Effector CD4-positive, alpha-beta T cell (primary cell): ENCODE measurements at regions not wholly inside any gene's neighbourhood (a gene's known extent, or its start where the extent isn't known, plus 50 kb on each side); places are given as distances from the start of the nearest gene placed in this dataset.

Source experiments
- DNase-seq: peaks from one replicate; pipeline ENCODE4 v3.0.0-alpha.2; 2020

DNA sequence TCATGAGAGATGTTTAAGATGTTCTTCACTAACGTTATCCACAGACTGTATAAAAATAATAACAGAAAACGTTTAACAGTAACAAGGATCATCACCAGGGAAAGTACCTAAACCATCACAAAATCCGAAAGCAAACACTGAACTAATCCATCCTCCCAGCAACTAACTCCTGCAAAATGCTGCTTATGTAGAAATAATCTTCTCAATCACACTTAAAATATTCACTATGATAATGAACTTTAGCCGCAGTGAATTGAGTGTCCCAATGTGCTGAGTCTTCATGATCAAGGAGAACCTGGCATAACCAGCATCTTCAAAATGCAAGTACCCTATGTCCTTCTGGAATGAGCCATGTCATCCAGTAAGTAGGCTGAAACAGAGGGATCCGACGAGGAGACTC is 166.1 kb downstream of the LTN1 start:
- DNase-seq: no peak

GRCh38 chr21:28826021-28826420 is 166.7 kb downstream of the LTN1 start:
- DNase-seq: no peak

GRCh38 chr21:28823429-28823828 is 169.2 kb downstream of the LTN1 start:
- DNase-seq: no peak

GRCh38 chr21:28822486-28823335 is 170.0 kb downstream of the LTN1 start:
- no peak for DNase-seq

DNA sequence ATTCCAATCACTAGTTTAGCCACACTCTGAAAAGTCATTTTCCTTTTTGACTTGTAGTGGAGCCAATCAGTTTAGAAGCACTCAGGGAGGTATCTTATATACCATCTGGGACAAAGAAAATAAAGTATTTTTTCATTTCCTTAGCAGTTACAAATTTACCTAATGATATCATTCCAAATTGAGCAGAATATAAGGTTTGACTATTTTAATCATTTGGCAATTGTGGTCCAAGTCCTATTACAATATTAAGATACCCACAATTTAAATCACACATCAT is 170.6 kb downstream of the LTN1 start:
- DNase-seq: no peak

DNA sequence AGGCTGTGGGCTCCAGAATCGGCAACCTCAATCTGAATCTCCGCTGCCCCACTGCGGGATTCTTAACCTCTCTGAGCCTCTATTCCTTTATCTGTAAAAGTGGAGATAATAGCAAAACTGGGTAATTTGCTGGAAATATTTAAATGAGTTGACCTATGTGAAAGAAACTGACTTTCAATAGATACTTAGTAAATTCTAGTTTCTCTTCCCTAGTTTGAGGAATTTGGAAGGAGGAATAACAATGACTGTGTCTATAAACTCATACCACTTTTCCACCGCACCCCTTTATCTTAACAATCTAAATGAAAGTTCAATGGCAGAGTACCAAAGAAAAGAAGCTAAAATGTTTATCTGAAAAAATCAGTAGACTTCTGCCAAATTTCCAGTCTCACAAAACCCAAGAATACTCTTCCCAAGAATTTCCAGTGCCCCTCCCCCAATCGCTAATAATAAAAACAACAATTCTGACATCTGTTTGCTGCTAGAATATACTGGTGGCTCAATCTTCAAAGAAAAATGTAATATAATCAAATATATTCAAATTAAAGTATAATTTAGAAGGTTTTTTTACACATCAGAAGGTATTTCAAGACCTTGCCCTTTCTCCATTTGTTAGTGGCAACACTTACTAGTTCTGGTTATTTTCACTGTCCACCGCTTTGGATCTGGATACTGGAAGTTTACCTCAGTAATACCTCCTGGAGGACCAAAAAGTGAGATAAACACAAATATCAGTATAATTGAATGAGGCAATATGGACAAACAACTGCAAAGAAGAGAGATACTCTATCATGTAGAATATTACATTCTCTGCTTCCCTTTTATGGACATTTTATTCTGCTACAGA is 171.2 kb downstream of the LTN1 start:
- DNase-seq: no peak

- DNase-seq: no peak
Observed at GRCh38 chr21:28818663-28819278, 173.9 kb downstream of the LTN1 start.

- DNase-seq: no peak
Observed at GRCh38 chr21:28817871-28818270, 174.8 kb downstream of the LTN1 start.

DNA sequence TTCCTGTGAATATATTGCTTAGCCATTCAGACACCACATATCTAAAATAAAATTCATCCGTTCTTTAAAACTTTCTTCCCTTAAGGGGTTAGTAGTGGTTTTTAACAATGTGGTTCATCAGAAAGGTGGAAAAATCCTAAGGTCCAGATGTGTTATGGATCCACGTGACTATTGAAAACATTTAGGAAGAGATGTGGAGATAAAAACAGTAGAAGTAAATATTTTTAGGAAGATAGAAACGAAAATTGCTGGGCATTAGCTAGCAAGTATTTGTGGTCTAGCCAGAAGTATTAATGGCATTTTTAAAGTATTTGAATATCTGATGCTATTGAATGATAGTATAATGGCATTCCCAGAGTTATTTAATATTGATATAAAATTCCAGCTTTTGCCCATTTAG is 180.8 kb downstream of the LTN1 start:
- no peak for DNase-seq

DNA sequence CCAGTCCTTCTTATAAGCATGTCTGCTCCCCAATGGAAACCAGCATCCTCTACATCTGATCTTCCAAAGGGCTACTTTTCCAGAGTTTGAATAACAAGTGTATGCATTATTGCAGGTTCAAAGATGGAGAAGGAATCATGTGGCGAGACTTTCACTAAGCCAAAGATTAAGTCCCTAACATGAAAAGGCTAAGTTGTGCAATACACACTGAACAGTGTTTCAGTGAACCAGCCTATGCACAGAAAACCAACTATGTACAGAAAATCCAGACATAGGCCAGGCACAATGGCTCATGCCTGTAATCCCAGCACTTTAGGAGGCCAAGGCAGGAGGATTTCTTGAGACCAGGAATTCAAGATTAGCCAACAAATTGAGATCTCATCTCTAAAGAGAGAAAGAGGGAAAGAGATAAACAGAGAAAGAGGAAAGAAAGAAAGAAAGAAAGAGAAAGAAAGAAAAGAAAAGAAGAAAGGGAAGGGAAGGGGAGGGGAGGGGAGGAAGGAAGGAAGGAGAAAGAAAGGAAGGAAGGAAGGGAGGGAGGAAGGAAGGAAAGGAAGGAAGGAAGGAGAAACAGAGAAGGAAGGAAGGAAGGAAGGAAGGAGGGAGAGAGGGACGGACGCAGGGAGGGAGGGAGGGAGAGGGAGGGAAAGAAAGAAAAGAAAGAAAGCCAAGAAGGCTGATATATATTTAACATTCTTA is 181.7 kb downstream of the LTN1 start:
- DNase-seq: no peak

GRCh38 chr21:28805885-28806284 is 186.8 kb downstream of the LTN1 start:
- no peak for DNase-seq

- no peak for DNase-seq
Observed at GRCh38 chr21:28804089-28804670, 188.5 kb downstream of the LTN1 start.

DNA sequence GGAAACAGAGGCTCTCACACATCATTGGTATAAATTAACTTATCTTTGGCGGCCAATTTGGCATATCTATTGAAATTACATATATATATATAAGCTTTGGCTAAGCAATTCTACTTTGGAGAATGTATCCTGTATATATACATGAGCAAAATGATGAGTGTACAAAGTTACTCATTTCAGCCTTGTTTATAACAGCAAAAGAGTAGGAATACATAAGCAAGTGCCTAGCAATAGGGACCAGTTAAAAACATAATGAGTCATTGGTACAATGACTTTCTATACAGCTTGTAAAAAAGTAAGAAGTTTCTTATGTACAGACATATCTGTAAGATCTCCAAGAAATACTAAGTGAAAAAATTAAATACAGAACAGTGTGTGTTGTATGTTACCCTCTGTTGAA is 190.8 kb downstream of the LTN1 start:
- no peak for DNase-seq

DNA sequence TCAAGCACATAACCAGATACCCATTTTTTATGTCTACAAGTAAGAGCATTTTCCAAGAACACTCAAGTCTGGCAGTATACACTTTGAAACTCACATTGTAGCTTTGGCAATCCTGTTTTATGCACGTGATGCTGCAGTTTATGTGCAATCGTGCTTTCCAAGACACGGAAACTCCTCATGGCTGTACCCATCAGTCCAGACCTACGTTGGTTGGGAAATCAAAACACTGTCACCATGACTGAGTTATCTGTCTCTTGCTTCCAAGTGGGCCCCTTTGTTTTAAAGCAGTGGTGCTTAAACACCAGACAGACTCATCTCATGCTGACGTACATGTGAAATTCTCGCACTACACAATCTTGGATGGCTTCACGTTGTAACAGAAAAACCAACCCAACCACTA is 192.8 kb downstream of the LTN1 start:
- DNase-seq: no peak

DNA sequence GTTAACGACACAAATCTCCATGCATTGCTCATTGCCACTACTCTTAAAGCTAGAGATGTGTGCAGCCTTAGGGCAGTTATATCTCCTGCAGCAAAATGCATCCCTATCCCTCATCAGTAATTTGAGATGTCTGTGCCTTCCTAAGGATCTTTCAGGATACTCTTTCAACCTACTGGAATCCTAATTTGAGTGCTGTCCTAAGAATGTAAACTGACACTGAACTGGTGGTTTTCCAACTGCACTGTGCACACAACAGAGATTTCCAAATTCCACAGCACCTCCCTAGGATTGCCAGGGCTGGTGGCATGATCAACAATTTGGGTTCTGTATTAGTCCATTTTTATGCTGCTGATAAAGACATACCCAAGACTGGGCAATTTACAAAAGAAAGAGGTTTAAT is 193.9 kb downstream of the LTN1 start:
- no peak for DNase-seq

DNA sequence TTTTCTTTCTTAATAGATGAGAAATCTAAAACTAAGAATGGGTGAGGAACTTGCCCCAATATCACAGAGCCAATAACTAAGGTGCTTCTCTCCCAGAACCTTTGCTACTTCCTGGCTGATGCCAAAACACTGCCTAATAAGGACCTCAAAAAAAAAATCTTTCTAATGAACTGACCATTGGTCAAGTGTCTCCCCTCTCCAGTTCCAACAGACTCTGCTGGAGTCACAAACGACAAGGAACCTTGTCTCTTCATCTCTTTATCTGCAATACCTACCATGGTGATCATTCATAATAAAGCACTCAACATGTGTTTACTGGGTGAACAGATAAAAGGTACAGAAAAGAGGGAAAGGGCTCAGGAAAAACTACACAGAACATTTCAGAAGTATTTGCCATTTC is 197.4 kb downstream of the LTN1 start:
- no peak for DNase-seq

- no peak for DNase-seq
Observed at GRCh38 chr21:28794371-28794851, 198.3 kb downstream of the LTN1 start.

DNA sequence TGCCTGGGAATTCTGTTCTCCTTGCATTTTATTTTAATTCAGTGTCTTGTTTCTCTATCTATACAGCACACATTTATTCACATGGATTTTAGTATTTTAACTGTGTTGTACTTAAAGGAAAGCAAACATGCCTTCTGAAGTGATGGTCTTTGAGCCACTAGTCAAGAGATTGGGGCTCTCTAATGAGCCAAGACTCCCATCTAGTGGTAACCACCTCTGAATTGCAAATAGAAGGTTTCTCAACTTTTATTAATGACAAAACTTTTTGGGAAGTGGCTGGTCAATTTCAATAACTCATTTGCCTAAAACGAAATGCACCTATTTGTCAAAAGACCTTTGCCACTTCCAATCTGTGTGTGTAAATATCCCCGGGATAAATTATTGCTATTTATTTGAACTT is 199.6 kb downstream of the LTN1 start:
- DNase-seq: no peak

GRCh38 chr21:28791595-28792282 is 200.9 kb downstream of the LTN1 start:
- DNase-seq: no peak

GRCh38 chr21:28790335-28790734 is 202.3 kb downstream of the LTN1 start:
- no peak for DNase-seq

GRCh38 chr21:28789523-28789922 is 203.2 kb downstream of the LTN1 start:
- no peak for DNase-seq

DNA sequence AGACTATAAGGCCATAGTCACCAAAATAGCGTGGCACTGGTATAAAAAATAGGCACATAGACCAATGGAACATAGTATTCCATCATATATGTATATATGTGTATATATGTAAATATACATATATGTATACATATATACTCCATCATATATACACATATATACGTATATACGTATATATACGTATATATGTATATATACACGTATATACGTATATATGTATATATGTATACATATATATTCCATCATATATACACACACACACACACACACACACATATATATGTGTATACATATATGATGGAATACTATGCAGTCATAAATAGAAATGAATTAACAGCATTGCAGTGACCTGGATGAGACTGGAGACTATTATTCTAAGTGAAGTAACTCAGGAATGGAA is 204.6 kb downstream of the LTN1 start:
- no peak for DNase-seq
